ENCODE measurements at regions not wholly inside any gene's neighbourhood (a gene's known extent, or its start where the extent isn't known, plus 50 kb on each side); places are given as distances from the start of the nearest gene placed in this dataset.

DNA sequence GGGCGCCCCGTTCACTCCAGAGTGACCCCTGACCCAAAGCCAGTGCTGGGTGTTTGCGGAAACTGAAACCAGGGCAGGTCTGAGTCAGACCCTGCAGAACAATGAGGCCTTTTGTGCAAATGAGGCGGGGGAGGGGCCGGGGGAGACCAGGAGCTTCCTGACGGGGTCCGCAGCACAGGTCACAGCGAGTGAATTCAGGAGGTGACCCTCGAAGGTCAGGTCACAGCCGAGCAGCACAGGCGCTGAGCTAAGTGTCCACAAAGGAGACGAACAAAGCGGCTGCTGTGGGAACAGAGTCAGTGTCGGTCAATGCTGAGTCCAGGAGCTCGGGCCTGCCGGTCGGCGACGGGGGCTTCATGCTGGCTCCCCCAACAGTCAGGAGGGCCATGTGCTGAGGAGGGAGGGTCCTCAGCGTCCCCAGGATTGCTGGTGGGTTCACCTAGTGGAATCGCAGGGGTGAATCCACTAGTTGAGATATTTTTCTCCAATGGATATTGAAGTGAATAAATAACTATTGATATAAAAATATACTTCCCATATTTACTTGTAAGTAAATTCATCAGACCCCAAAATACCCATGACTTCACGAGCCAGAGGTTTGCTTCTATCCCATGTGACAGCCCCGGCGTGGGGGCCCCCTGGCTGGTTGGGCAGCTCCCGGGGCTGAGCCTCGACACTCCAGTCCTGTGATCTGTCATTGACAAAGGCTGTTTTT, 188.4 kb upstream of the SULF2 start (continued):
- TF ChIP-seq, protein P1, sequence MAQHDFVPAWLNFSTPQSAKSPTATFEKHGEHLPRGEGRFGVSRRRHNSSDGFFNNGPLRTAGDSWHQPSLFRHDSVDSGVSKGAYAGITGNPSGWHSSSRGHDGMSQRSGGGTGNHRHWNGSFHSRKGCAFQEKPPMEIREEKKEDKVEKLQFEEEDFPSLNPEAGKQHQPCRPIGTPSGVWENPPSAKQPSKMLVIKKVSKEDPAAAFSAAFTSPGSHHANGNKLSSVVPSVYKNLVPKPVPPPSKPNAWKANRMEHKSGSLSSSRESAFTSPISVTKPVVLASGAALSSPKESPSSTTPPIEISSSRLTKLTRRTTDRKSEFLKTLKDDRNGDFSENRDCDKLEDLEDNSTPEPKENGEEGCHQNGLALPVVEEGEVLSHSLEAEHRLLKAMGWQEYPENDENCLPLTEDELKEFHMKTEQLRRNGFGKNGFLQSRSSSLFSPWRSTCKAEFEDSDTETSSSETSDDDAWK (CRISPR knock-in tag; IDR thresholded peaks at IDR 0.05), result no peak
- TF ChIP-seq, protein P2, sequence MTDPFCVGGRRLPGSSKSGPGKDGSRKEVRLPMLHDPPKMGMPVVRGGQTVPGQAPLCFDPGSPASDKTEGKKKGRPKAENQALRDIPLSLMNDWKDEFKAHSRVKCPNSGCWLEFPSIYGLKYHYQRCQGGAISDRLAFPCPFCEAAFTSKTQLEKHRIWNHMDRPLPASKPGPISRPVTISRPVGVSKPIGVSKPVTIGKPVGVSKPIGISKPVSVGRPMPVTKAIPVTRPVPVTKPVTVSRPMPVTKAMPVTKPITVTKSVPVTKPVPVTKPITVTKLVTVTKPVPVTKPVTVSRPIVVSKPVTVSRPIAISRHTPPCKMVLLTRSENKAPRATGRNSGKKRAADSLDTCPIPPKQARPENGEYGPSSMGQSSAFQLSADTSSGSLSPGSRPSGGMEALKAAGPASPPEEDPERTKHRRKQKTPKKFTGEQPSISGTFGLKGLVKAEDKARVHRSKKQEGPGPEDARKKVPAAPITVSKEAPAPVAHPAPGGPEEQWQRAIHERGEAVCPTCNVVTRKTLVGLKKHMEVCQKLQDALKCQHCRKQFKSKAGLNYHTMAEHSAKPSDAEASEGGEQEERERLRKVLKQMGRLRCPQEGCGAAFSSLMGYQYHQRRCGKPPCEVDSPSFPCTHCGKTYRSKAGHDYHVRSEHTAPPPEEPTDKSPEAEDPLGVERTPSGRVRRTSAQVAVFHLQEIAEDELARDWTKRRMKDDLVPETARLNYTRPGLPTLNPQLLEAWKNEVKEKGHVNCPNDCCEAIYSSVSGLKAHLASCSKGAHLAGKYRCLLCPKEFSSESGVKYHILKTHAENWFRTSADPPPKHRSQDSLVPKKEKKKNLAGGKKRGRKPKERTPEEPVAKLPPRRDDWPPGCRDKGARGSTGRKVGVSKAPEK (CRISPR knock-in tag; IDR thresholded peaks at IDR 0.05; ENCODE audit: borderline replicate concordance), result 0 out of 2 replicates have a peak, but pooled peaks have one; percentile 29
- TF ChIP-seq MAZ (IDR thresholded peaks at IDR 0.05; ENCODE audit: borderline replicate concordance, low read depth, low read length) (peak; percentile 54; the same call in 1 of the 2 replicates), MAZ (CRISPR knock-in tag; IDR thresholded peaks at IDR 0.05; ENCODE audit: low read depth) (peak; percentile 59; the same call in 1 of the 2 replicates), FOXO1 (CRISPR knock-in tag; IDR thresholded peaks at IDR 0.05) (peak; percentile 91), EED (CRISPR knock-in tag; IDR thresholded peaks at IDR 0.05) (no peak), ZNF329 (CRISPR knock-in tag; IDR thresholded peaks at IDR 0.05; ENCODE audit: low read depth) (no peak), HNF4A (CRISPR knock-in tag; IDR thresholded peaks at IDR 0.05) (peak; percentile 90), SNRNP70 (IDR thresholded peaks at IDR 0.05; ENCODE audit: low read depth, low read length) (no peak), MATR3 (CRISPR knock-in tag; IDR thresholded peaks at IDR 0.05) (no peak), NFATC3 (CRISPR knock-in tag; IDR thresholded peaks at IDR 0.05) (no peak), ZSCAN12 (CRISPR knock-in tag; IDR thresholded peaks at IDR 0.05) (no peak), HNRNPL (IDR thresholded peaks at IDR 0.05; ENCODE audit: low read depth, low read length) (no peak), FIP1L1 (IDR thresholded peaks at IDR 0.05; ENCODE audit: borderline replicate concordance, insufficient read depth, low read depth, low read length) (0 out of 2 replicates have a peak, but pooled peaks have one; percentile 55), SP140L (CRISPR knock-in tag; IDR thresholded peaks at IDR 0.05; ENCODE audit: borderline replicate concordance) (0 out of 2 replicates have a peak, but pooled peaks have one; percentile 33)
- TF ChIP-seq, protein P3, sequence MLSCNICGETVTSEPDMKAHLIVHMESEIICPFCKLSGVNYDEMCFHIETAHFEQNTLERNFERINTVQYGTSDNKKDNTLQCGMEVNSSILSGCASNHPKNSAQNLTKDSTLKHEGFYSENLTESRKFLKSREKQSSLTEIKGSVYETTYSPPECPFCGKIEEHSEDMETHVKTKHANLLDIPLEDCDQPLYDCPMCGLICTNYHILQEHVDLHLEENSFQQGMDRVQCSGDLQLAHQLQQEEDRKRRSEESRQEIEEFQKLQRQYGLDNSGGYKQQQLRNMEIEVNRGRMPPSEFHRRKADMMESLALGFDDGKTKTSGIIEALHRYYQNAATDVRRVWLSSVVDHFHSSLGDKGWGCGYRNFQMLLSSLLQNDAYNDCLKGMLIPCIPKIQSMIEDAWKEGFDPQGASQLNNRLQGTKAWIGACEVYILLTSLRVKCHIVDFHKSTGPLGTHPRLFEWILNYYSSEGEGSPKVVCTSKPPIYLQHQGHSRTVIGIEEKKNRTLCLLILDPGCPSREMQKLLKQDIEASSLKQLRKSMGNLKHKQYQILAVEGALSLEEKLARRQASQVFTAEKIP (CRISPR knock-in tag; IDR thresholded peaks at IDR 0.05; ENCODE audit: borderline replicate concordance), result no peak
- TF ChIP-seq, protein P4, sequence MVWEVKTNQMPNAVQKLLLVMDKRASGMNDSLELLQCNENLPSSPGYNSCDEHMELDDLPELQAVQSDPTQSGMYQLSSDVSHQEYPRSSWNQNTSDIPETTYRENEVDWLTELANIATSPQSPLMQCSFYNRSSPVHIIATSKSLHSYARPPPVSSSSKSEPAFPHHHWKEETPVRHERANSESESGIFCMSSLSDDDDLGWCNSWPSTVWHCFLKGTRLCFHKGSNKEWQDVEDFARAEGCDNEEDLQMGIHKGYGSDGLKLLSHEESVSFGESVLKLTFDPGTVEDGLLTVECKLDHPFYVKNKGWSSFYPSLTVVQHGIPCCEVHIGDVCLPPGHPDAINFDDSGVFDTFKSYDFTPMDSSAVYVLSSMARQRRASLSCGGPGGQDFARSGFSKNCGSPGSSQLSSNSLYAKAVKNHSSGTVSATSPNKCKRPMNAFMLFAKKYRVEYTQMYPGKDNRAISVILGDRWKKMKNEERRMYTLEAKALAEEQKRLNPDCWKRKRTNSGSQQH (CRISPR knock-in tag; IDR thresholded peaks at IDR 0.05; ENCODE audit: low read depth), result peak; percentile 24; the same call in 1 of the 2 replicates
- TF ChIP-seq, protein P5, sequence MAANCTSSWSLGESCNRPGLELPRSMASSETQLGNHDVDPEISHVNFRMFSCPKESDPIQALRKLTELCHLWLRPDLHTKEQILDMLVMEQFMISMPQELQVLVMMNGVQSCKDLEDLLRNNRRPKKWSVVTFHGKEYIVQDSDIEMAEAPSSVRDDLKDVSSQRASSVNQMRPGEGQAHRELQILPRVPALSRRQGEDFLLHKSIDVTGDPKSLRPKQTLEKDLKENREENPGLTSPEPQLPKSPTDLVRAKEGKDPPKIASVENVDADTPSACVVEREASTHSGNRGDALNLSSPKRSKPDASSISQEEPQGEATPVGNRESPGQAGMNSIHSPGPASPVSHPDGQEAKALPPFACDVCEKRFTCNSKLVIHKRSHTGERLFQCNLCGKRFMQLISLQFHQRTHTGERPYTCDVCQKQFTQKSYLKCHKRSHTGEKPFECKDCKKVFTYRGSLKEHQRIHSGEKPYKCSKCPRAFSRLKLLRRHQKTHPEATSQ (CRISPR knock-in tag; IDR thresholded peaks at IDR 0.05; ENCODE audit: borderline replicate concordance), result 0 out of 2 replicates have a peak, but pooled peaks have one; percentile 21
- TF ChIP-seq, protein P6, sequence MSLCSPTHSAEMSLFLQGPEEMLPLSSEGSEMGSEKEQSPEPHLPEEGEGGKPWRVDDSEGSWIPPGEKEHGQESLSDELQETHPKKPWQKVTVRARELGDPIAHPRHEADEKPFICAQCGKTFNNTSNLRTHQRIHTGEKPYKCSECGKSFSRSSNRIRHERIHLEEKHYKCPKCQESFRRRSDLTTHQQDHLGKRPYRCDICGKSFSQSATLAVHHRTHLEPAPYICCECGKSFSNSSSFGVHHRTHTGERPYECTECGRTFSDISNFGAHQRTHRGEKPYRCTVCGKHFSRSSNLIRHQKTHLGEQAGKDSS (CRISPR knock-in tag; IDR thresholded peaks at IDR 0.05; ENCODE audit: borderline replicate concordance, low read depth), result no peak; the same call in none of the 2 replicates
